ENCODE measurements at regions not wholly inside any gene's neighbourhood (a gene's known extent, or its start where the extent isn't known, plus 50 kb on each side); places are given as distances from the start of the nearest gene placed in this dataset.
A peak's percentile ranks its signal among the peaks of the same experiment; 100 is the strongest.

- DNase-seq: peak; percentile 62
Measured at GRCh38 chr1:93744299-93744988, 62.8 kb upstream of the BCAR3 start.

GRCh38 chr1:93743465-93743864 is 61.8 kb upstream of the BCAR3 start:
- DNase-seq: no peak

- peak; percentile 26 for DNase-seq
Measured at GRCh38 chr1:93740601-93741031, 59.0 kb upstream of the BCAR3 start.

DNA sequence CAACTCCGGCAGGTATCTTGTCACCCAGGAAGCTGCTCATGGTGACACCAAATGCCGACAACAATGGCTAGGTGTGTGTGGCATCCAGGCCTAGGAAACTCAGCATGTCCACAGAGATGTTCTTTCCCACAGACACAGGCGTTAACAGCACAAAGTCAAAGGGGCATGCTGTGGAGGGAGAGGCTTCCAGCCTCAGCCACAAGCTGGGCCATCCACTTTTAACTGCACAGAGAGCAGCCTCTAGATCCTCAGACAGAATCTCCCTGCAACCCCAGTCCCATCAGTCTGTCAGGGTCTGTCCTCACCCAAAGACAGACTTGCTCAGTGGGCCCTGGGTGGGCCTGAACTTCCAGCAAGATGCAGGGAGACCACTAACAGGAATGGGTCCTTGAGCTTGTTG is 58.5 kb upstream of the BCAR3 start:
- DNase-seq: no peak

DNA sequence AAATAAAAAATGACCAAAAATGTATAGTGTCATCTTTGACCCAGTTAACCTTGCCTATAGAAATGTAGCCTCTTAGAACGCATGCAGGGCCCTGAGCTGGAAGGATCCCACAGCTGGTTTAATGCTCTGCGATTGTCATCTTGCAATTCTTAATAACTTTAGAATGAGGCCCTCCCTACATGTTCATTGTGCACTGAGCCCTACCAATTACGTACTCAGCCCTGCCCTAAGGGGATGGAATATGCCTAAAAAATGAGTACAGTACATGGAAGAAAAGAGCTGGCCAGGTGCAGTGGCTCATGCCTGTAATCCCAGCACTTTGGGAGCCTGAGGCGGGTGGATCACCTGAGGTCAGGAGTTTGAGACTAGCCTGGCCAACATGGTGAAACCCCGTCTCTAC is 57.8 kb upstream of the BCAR3 start:
- no peak for DNase-seq

- DNase-seq: no peak
Measured at GRCh38 chr1:93738926-93739325, 57.3 kb upstream of the BCAR3 start.

GRCh38 chr1:93738075-93738622 is 56.5 kb upstream of the BCAR3 start:
- DNase-seq: no peak

GRCh38 chr1:93735722-93736121 is 54.1 kb upstream of the BCAR3 start:
- DNase-seq: no peak

DNA sequence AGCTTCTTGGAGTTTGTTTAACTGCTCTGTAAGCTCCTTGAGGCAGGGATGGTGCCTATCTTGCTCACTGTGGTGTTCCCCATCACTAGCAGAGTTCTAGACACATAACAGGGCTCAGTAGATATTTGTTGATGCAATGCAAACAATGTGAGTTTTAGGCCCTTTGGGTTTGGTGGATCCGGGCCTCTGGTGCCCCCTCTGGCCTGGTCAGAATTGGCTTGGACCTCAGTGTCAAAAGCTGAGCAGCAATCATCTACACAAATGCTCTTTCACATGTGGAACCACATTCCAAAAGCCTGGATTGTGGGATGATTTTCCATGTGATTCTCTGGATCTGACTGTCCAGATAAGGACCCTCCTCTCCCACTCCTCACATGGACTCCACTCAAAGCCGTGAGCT is 53.4 kb upstream of the BCAR3 start:
- DNase-seq: no peak

DNA sequence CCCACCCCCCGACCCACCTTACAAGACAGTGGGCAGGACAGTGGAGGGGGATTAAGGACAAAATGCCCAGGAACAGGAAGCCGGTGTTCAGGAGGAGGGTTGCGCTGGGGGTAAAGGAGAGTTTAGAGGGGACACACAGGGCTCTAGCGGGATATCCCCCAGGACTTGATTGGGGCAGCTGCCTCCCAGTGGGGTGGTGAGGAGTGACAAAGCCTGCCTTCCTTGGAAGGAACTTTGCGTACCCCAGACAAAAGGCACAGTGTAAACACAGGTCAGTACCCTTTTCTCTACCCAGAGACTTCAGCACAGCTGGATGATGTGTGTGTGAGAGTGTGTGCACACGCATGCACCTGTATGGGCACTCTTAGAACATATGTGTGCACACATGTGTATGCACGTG is 51.7 kb upstream of the BCAR3 start:
- DNase-seq: no peak

- DNase-seq: no peak
Measured at GRCh38 chr1:93732514-93732913, 50.9 kb upstream of the BCAR3 start.

All from NCI-H446 treated with DMSO at 0.1 percent for 48 hours (cell line).